ENCODE measurements at regions not wholly inside any gene's neighbourhood (a gene's known extent, or its start where the extent isn't known, plus 50 kb on each side); places are given as distances from the start of the nearest gene placed in this dataset.

GRCh38 chr12:118737985-118738540, 243.3 kb upstream of the SRRM4 start:
- no peak for TF ChIP-seq POLR2A (IDR thresholded peaks at IDR 0.05)
- TF ChIP-seq CTCF (IDR thresholded peaks at IDR 0.05): no peak
- intact Hi-C loops (cut with DNase I): no loop called here

GRCh38 chr12:118741194-118741593, 240.1 kb upstream of the SRRM4 start:
- no peaks in the 10 kb centered on the region for H3K9me3 ChIP-seq
- H3K36me3 ChIP-seq: no peaks in the 10 kb centered on the region
- H3K27me3 ChIP-seq: peaks cover 0 to 6% (median 0%) of the 10 kb centered on the region in 9 donors
- H3K4me3 ChIP-seq: no peak overlapping the region
- H3K4me1 ChIP-seq: no peaks in the 10 kb centered on the region
- no peak overlapping the region for H3K27ac ChIP-seq
- DNase-seq: no peak
- no peak for TF ChIP-seq POLR2A (IDR thresholded peaks at IDR 0.05)
- TF ChIP-seq CTCF (IDR thresholded peaks at IDR 0.05): no peak
- intact Hi-C loops (cut with DNase I): no loop called here
- ATAC-seq: no peak

More at GRCh38 chr12:118737985-118738540, 243.3 kb upstream of the SRRM4 start:
- no peaks in the 10 kb centered on the region for H3K36me3 ChIP-seq
- no peaks in the 10 kb centered on the region for H3K4me1 ChIP-seq
- no peak overlapping the region for H3K27ac ChIP-seq
- H3K27me3 ChIP-seq: peaks cover 0 to 2% (median 0%) of the 10 kb centered on the region in 9 donors
- H3K4me3 ChIP-seq: no peak overlapping the region
- no peaks in the 10 kb centered on the region for H3K9me3 ChIP-seq
- 69 to 77% (median 72%) methylated on average over 4 of the region's 4 CpGs for WGBS, 4 donors
- ATAC-seq (no peak), DNase-seq (no peak)

GRCh38 chr12:118742431-118742830, 238.9 kb upstream of the SRRM4 start:
- Histone ChIP-seq H3K9me3 (peaks cover 0 to 7% (median 0%) of the 10 kb centered on the region in 12 donors), H3K36me3 (no peaks in the 10 kb centered on the region), H3K27me3 (peaks cover 0 to 6% (median 0%) of the 10 kb centered on the region in 9 donors), H3K4me1 (no peaks in the 10 kb centered on the region), H3K4me3 (no peak overlapping the region), H3K27ac (no peak overlapping the region)
- TF ChIP-seq CTCF (IDR thresholded peaks at IDR 0.05) (no peak), POLR2A (IDR thresholded peaks at IDR 0.05) (no peak)
- intact Hi-C loops (cut with DNase I): no loop called here
- DNase-seq (no peak), ATAC-seq (no peak)
- 71 to 81% (median 76%) methylated on average over 3 of the region's 3 CpGs for WGBS, 4 donors

- intact Hi-C loops (cut with DNase I): no loop called here
- Histone ChIP-seq H3K9me3 (peaks cover 0 to 9% (median 0%) of the 10 kb centered on the region in 12 donors), H3K36me3 (no peaks in the 10 kb centered on the region), H3K4me1 (no peaks in the 10 kb centered on the region), H3K27me3 (peaks cover 0 to 6% (median 0%) of the 10 kb centered on the region in 9 donors), H3K27ac (no peak overlapping the region), H3K4me3 (no peak overlapping the region)
- DNase-seq: no peak
- ATAC-seq: no peak
- 79 to 87% (median 80%) methylated on average over 4 of the region's 4 CpGs for WGBS, 4 donors
- TF ChIP-seq POLR2A (IDR thresholded peaks at IDR 0.05): no peak
- TF ChIP-seq CTCF (IDR thresholded peaks at IDR 0.05): no peak
These were observed 237.2 kb upstream of the SRRM4 start for GRCh38 chr12:118743896-118744700.
